Endothelial cell of umbilical vein (primary cell): ENCODE measurements at regions not wholly inside any gene's neighbourhood (a gene's known extent, or its start where the extent isn't known, plus 50 kb on each side); places are given as distances from the start of the nearest gene placed in this dataset.

ENCODE experiments used
- CTCF ChIP-seq, 2 donors: IDR thresholded peaks; 1 replicate in 1 of 2; 2 replicates in 1 of 2; pipeline ENCODE4 v1.5.1; 2011; ENCODE audit warnings: low read length in 2 of 2, mild to moderate bottlenecking in 2 of 2, moderate library complexity in 2 of 2, control low read depth in 1 of 2, inconsistent platforms in 1 of 2, low read depth in 1 of 2; ENCODE audit not compliant: insufficient read depth in 1 of 2; ENCODE audit errors: extremely low read depth in 1 of 2
- POLR2AphosphoS5 ChIP-seq: IDR thresholded peaks from 2 replicates; pipeline ENCODE4 v1.6.1; 2012; ENCODE audit warnings: low read depth, mild to moderate bottlenecking, control low read depth, low read length, moderate library complexity; ENCODE audit not compliant: insufficient read depth

DNA sequence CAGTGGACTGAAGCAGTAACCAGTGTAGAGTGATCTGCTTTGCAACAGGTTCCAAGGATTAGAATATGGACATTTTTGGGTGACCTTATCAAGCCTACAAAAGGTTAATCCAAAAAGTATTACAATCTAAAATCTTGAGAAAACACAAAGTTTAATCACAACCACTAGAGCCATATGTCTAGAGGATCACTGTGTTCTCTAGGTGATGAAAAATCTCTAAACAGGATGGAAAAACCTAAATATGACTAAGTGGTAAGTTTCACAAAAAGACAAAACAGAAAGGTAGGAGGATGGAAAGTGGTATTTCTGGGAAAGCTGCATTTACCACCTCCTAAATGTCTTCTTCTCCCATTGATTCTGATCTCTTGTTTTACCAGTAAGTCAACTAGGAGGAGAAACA is 411.1 kb upstream of the CXADR start:
- TF ChIP-seq CTCF (IDR thresholded peaks at IDR 0.05; ENCODE audit: extremely low read depth in 1 of 2, insufficient read depth in 1 of 2, low read depth in 1 of 2, low read length in 2 of 2) (no peak), POLR2AphosphoS5 (no peak)
